HG02623 (cell line): ENCODE measurements at regions not wholly inside any gene's neighbourhood (a gene's known extent, or its start where the extent isn't known, plus 50 kb on each side); places are given as distances from the start of the nearest gene placed in this dataset.

Experiments used
- ATAC-seq: cut with Tn5 transposase; IDR thresholded peaks from one replicate; pipeline ENCODE4 v1.9.1; 2021; ENCODE audit warnings: moderate library complexity; ENCODE audit not compliant: unreplicated experiment

GRCh38 chr3:103585809-103586208 lies 1151.0 kb downstream of the ZPLD1 start:
- ATAC-seq = no peak

GRCh38 chr3:103589770-103590169 lies 1155.0 kb downstream of the ZPLD1 start:
- no peak for ATAC-seq

- ATAC-seq = no peak
Measured at GRCh38 chr3:103600844-103601243, 1166.0 kb downstream of the ZPLD1 start.

- ATAC-seq = no peak
Measured at GRCh38 chr3:103601666-103602065, 1166.9 kb downstream of the ZPLD1 start.

GRCh38 chr3:103609472-103609871 lies 1174.7 kb downstream of the ZPLD1 start:
- ATAC-seq = no peak

- no peak for ATAC-seq
Measured at GRCh38 chr3:103613397-103614156, 1178.8 kb downstream of the ZPLD1 start.

GRCh38 chr3:103614719-103615118 lies 1179.9 kb downstream of the ZPLD1 start:
- ATAC-seq = no peak

GRCh38 chr3:103617961-103618360 lies 1183.1 kb downstream of the ZPLD1 start:
- ATAC-seq = no peak

- no peak for ATAC-seq
Measured at GRCh38 chr3:103624271-103624670, 1189.5 kb downstream of the ZPLD1 start.

- no peak for ATAC-seq
Measured at GRCh38 chr3:103629391-103629790, 1194.6 kb downstream of the ZPLD1 start.

GRCh38 chr3:103644450-103644849 lies 1209.6 kb downstream of the ZPLD1 start:
- no peak for ATAC-seq

- ATAC-seq = no peak
Measured at GRCh38 chr3:103653996-103654395, 1219.2 kb downstream of the ZPLD1 start.

- no peak for ATAC-seq
Measured at GRCh38 chr3:103657756-103658155, 1222.9 kb downstream of the ZPLD1 start.

- ATAC-seq = no peak
Measured at GRCh38 chr3:103660810-103661209, 1226.0 kb downstream of the ZPLD1 start.

GRCh38 chr3:103662591-103662990 lies 1227.8 kb downstream of the ZPLD1 start:
- ATAC-seq = no peak

- ATAC-seq = no peak
Measured at GRCh38 chr3:103672346-103672745, 1237.5 kb downstream of the ZPLD1 start.

GRCh38 chr3:103684904-103685303 lies 1250.1 kb downstream of the ZPLD1 start:
- no peak for ATAC-seq

GRCh38 chr3:103685939-103686338 lies 1251.1 kb downstream of the ZPLD1 start:
- no peak for ATAC-seq

GRCh38 chr3:103690536-103690935 lies 1255.7 kb downstream of the ZPLD1 start:
- ATAC-seq = no peak

GRCh38 chr3:103693831-103694230 lies 1259.0 kb downstream of the ZPLD1 start:
- ATAC-seq = no peak

GRCh38 chr3:103698646-103699045 lies 1263.8 kb downstream of the ZPLD1 start:
- no peak for ATAC-seq

- ATAC-seq = no peak
Measured at GRCh38 chr3:103699228-103699627, 1264.4 kb downstream of the ZPLD1 start.

- ATAC-seq = no peak
Measured at GRCh38 chr3:103705641-103706040, 1270.8 kb downstream of the ZPLD1 start.
